Activated CD8-positive, alpha-beta memory T cell treated with anti-CD3 and anti-CD28 coated beads, Interleukin-2, amount 50 U/mL, for 4 hours (primary cell): ENCODE measurements at regions not wholly inside any gene's neighbourhood (a gene's known extent, or its start where the extent isn't known, plus 50 kb on each side); places are given as distances from the start of the nearest gene placed in this dataset.
A peak's percentile ranks its signal among the peaks of the same experiment; 100 is the strongest.
"Not testable (repeated sequence)": the region's sequence is repeated elsewhere in the genome, so short reads cannot be mapped to it uniquely, and the experiment has no call there.

ENCODE experiments used
- DNase-seq: peaks from one replicate; pipeline ENCODE4 v3.0.0-alpha.2; 2020

- peak; percentile 18 for DNase-seq
Measured at GRCh38 chr3:153624310-153625030, 462.4 kb downstream of the RAP2B start.

GRCh38 chr3:153625506-153625905 is 463.5 kb downstream of the RAP2B start:
- DNase-seq, result no peak

- no peak for DNase-seq
Measured at GRCh38 chr3:153626158-153626557, 464.1 kb downstream of the RAP2B start.

- DNase-seq, result no peak
Measured at GRCh38 chr3:153628591-153628990, 466.6 kb downstream of the RAP2B start.

- no peak for DNase-seq
Measured at GRCh38 chr3:153629148-153629547, 467.1 kb downstream of the RAP2B start.

- no peak for DNase-seq
Measured at GRCh38 chr3:153631102-153631501, 469.1 kb downstream of the RAP2B start.

- no peak for DNase-seq
Measured at GRCh38 chr3:153631664-153632063, 469.6 kb downstream of the RAP2B start.

GRCh38 chr3:153633407-153633806 is 471.4 kb downstream of the RAP2B start:
- DNase-seq, result no peak

- no peak for DNase-seq
Measured at GRCh38 chr3:153634683-153635082, 472.7 kb downstream of the RAP2B start.

GRCh38 chr3:153639631-153640030 is 477.6 kb downstream of the RAP2B start:
- no peak for DNase-seq

GRCh38 chr3:153640689-153641665 is 479.0 kb downstream of the RAP2B start:
- no peak for DNase-seq

GRCh38 chr3:153642576-153642975 is 478.6 kb upstream of the ARHGEF26 start:
- DNase-seq, result not testable (repeated sequence)

GRCh38 chr3:153643471-153643870 is 477.7 kb upstream of the ARHGEF26 start:
- not testable (repeated sequence) for DNase-seq

- DNase-seq, result no peak
Measured at GRCh38 chr3:153649286-153649839, 471.8 kb upstream of the ARHGEF26 start.

- no peak for DNase-seq
Measured at GRCh38 chr3:153652076-153652475, 469.1 kb upstream of the ARHGEF26 start.

GRCh38 chr3:153657046-153657445 is 464.1 kb upstream of the ARHGEF26 start:
- DNase-seq, result no peak

- no peak for DNase-seq
Measured at GRCh38 chr3:153657461-153657860, 463.7 kb upstream of the ARHGEF26 start.

GRCh38 chr3:153658136-153658535 is 463.1 kb upstream of the ARHGEF26 start:
- no peak for DNase-seq

- no peak for DNase-seq
Measured at GRCh38 chr3:153666991-153667740, 454.0 kb upstream of the ARHGEF26 start.

- no peak for DNase-seq
Measured at GRCh38 chr3:153669527-153669926, 451.7 kb upstream of the ARHGEF26 start.

GRCh38 chr3:153670577-153670976 is 450.6 kb upstream of the ARHGEF26 start:
- DNase-seq, result no peak

- no peak for DNase-seq
Measured at GRCh38 chr3:153673853-153674252, 447.3 kb upstream of the ARHGEF26 start.

GRCh38 chr3:153679714-153680113 is 441.5 kb upstream of the ARHGEF26 start:
- no peak for DNase-seq
